HG03139 (cell line): ENCODE measurements at regions not wholly inside any gene's neighbourhood (a gene's known extent, or its start where the extent isn't known, plus 50 kb on each side); places are given as distances from the start of the nearest gene placed in this dataset.
"Not testable (repeated sequence)": the region's sequence is repeated elsewhere in the genome, so short reads cannot be mapped to it uniquely, and the experiment has no call there.

Experiments
- ATAC-seq: cut with Tn5 transposase; IDR thresholded peaks from one replicate; pipeline ENCODE4 v1.9.1; 2021; ENCODE audit not compliant: unreplicated experiment

DNA sequence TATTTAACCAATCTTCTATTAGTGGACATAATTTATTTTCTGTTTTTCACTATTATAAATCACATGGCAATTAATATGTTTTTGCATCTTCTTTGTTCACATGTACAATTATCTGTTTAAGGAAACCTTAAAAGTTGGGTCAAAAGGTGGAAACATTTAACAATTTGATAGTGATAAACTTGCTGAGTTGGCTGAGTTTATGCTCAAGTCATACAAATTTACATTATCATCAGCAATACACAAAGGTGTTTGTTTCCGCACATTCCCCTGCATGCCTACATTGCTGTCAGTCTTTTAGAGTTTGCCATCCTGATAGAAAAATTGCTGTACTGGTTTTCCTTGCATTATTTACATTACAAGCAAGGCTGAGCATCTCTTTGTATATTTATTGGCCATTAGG lies 139.5 kb downstream of the KCNRG start:
- no peak for ATAC-seq

DNA sequence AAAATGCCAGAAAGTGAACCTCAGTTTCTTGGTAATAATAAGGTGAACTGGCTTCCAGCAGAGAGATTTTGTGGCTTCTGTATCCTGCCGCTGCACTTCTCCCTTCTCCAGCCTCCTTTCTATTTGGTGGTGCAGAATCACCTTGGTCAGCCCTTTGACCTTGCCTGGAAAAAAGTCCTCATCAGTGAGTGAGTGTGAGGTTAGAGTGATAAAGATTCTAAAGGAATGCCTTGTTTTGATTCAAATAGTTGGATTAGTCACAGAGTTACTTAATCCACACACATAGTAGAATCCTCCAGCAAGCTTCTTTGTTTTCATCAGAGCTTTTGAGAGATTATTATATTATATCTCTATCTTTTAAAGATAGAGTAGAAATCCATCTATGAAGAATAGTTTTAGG lies 140.9 kb downstream of the KCNRG start:
- no peak for ATAC-seq

DNA sequence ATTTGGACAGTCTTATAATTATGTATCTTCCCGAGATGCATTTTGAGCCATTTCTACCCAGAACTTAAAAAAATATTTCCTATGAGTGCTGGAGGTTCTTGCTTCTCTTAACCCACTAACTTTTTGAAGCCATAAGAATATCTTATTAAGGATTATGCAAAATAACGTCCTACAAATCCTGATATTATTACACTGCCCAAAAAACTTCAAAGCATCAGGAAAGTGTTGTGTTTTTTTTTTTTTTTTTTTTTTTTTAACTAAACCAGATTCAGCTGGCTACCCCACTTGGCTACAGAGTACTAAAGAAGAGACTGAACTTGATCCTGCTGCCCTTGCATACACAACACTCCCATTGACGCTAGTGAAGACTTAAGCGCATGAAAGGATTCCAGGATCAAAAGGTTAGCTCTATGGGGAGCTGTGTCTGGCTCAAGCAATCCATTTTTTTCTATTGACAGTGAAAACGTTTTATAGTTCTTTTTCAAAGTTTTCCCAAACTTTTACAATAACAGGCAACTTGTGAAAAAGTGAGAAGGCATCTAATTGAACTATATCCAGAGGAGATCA lies 141.4 kb downstream of the KCNRG start:
- no peak for ATAC-seq

DNA sequence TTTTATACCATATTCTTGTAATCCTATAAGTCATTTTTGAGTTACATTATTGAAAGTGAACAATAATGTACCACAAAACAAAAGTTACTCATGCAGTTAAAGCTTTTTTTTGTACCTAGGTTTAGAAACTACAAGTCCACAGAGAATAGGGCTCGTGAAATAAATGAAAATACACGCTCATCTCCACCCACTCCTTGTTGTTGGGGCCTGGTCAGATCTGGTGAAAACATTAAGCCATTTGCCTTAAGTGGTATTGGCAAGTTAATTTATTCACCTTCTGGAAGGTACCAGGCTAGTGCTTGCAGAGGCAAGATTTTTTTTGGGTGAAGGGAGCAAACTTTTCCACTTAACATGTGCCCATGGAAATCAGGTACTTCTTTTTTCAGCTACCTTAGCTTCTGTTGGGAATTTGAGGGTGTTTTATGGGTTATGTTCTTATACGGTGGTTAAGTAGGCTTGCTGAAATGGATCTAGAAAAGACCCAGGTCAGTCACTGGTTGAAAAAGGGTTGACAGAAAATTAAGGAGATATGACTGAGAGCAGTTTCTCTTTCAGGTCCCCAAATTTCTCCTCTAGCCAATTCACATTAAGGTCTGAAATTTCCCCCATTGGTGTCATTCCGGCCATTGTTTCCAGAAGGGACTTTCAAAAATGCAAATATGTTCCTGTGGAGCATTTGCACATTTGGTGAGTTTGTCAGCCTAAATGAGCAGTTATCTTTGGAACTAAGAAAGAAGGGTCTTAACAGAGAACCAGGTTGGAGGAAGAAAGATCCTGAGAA lies 143.3 kb downstream of the KCNRG start:
- ATAC-seq, result no peak

DNA sequence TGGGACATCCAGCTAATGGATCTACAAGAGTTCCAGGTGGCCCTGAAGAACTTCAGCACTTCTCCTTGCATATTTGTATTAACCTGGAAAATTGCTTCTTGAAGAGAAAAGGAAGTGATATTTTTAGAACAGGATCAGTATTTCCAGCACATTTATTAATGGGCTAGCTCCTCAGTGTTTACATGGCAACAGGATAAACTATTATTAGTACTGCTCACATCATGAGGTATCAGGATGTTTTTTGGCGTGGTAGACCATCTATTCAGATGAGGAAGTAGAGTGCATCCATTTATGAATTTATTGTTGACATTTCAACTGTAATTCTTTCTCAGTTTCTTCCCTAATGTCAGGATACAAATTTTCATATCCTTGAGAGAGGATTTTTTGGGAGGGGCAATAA lies 144.4 kb downstream of the KCNRG start:
- ATAC-seq, result no peak

DNA sequence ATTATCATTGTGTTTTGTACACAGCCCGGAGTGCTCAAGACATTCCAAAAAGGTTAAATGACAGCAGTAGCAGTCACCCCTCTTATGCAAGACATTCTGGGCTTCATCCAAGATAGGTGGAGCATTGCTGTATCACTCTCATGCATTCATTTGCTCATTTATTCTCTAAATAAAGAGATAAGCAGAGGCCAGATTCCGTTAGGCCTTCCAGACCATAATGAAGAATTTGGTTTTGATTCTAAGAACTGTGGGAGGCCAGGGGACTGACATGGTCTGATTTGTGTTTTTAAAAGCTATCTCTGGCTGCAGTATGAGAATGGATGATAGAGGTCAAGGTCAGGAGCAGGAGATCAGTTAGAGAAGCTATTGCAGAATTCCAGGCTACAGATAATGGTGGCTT lies 145.8 kb downstream of the KCNRG start:
- no peak for ATAC-seq

DNA sequence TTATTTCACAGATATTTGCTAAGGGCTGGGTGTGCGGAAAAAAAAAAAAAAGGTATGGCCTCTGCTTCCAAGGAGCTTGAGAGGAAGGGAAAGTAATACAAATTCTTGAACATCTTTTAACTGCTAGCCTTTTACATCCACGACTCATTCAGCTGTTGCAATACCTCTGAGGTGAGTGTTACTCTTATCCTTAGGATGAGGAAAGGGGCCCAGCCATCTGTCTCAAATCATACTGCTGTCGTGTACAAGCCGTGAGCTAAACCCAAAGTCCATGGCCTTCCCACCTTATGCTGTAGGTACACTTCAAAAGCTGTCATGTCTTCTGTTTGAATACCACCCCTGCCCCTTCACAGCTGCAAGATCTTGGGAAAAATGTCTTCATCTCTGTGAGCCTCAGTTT lies 146.8 kb downstream of the KCNRG start:
- no peak for ATAC-seq

DNA sequence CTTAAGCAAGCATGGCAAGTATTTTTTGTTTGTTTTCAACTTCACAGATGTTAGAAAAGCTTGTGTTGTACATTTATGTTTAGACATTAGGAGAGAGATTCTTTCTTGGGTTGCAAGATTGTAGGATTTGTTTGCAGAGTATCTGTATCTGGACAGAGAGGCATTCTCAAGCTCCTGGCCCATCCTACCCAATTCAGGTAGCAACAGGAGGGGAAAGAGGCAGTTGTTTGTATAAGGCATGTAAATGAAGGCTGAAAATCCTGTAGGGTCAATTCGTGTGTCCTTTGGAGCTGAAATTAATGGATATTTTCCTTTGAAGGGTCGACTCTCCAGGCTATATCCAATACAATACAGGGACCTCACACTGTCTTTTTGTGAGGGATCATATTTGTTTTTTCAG lies 147.3 kb downstream of the KCNRG start:
- ATAC-seq, result no peak

DNA sequence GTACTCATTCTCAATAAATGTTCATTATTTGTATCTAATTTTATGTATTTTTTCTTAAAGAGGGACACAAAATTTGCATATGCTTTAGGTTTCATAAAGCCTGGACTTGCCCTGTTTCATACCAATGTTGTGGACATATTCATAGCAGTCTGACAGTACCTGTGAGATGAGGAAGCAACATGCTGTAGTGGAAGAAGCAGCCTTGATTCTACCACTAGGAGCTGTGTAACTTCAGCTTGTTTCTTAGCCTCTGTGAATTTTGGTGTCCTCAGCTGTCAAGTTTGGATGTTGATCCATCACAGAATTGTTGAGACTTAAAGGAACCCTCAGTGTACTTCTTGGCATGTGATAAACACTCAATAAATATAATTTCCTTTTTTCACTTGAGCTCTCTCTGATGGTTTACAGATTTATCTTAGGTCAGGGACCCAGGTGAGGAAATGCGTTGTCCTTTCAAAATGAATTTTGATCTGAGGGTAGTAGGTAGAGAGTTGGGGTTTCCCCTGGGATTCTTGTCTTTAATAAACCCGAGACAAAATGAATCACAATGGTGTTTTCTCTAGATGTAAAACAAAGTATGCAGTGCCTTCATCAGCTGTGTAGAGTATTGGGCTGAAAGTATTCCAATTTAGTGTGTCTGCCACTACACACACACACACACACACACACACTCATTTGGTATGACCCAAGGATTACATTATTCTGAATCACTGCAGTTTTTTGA lies 152.1 kb downstream of the KCNRG start:
- ATAC-seq, result no peak

DNA sequence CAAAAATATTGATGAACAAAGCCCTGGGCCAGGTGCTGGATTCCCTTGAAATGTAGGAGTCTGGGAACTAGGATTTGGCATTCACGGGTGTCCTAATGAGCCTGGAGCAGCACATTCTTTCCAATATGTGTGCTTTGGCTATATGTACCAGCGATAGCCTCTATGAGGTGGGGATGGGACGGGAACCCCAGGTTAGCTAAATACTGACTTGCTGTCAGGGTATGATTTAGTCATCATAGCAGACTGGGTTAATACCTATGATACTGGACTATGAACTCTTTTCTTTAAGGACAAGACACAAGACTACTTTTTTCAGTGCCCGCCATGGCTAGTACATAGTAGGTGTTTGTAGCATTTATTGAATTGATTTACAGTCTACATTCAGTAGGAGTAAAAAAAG lies 152.7 kb downstream of the KCNRG start:
- no peak for ATAC-seq

DNA sequence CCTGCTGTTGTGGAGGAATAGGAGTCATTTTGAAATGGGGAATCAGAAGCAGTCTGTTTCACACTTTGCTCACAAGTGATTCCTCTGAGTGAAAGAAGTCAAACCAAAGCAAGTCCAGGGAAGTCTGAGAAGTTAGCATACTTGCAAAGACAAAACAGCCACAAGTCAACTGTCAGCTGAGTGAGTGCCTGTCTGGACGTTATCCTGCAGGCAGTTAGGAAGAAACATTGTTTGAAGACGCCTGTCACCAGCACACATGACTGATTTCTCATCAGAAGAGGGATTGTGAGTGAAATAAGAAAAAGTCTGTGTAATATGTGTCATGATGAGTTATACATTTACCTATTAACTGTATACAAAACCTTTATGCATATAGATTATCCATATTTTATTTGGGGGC lies 153.5 kb downstream of the KCNRG start:
- ATAC-seq, result no peak

DNA sequence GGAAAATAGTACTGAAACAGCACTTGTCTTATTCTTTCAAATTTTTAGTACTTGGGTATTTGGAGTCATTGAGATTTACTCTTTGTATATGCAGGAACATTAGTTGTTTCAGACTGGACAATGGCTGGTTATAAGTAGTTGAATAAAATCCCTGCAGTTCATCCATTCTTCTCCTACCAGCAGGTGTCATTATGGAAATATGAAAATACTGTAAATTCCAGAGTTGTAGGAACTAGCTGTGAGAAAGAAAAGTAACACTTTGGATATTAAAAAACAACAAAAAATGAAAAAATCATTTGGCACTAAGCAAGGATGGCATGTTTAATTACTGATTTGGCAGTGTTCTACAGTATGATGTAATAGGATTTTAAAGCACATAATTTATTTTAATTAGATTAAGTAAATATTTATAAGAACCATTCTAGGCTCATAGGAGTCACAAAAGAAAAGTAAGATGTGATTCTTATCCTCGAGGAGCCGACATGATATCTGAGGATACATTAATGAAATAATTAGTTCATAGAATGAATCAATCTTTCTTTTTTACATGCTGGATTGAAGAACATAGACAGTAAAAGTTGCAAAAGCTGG lies 155.3 kb downstream of the KCNRG start:
- ATAC-seq, result no peak

DNA sequence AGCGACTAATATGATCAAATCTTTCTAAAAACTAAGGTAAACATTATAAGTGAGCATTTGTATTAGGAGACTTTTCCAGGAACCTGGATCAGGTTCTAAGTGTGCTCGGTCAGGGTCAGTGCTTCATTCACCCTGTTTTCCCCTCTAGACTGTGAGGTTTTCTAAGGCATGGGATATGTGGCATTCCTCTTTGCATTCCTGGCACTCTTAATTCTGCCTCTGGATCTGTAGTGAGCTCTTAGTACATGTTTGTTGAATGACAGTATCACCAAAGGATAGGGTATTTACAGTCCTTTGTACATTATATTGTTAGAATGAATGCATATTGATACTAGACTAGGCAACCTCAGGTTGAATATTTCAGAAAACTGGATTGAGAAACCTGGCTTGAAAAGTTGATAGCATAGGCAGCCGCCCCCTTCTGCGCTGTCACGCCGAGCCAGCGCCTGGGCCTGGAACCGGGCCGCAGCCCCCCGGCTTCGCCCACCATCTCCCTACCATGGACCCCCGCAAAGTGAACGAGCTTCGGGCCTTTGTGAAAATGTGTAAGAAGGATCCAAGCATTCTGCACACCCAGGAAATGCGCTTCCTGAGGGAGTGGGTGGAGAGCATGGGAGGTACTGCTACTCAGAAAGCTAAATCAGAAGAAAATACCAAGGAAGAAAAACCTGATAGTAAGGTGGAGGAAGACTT lies 156.5 kb downstream of the KCNRG start:
- ATAC-seq, result no peak

DNA sequence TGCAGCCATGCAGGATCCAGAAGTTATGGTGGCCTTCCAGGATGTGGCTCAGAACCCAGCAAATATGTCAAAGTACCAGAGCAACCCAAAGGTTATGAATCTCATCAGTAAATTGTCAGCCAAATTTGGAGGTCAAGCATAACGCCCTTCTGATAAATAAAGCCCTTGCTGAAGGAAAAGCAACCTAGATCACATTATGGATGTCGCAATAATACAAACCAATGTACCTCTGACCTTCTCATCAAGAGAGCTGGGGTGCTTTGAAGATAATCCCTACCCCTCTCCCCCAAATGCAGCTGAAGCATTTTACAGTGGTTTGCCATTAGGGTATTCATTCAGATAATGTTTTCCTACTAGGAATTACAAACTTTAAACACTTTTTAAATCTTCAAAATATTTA lies 157.8 kb downstream of the KCNRG start:
- ATAC-seq, result not testable (repeated sequence)

DNA sequence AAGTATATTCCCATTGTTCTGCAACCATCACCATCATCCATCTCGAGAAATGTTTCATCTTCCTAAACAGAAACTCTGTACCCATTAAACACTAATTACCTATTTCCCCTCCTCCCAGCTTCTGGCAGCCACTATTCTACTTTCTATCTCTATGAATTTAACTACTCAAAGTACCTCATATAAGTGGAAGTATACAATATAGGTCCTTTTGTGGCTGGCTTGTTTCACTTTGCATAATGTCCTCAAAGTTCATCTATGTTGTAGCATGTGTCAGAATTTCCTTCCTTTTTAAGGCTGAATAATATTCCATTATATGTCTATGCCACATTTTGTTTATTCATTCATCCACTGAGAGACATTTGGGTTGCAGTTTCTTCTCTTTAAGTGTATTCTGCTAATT lies 159.4 kb downstream of the KCNRG start:
- ATAC-seq, result no peak

DNA sequence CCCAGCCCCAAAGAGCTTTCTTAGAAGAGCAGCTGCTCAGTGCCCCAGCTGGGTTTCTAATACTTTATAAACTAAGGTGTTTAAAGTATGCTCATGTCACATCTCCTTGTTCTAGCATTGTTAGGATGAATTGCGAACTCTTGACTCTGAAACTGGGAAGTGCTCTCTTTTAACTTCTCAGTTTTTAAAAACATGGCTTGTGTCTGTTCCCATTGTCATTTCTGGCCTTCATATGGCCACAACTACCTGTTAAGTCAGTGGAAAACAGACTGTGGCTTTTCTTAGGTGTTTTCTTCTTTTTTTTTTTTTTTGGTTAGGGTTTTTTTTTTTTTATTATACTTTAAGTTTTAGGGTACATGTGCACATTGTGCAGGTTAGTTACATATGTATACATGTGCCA lies 164.7 kb downstream of the KCNRG start:
- ATAC-seq, result no peak

DNA sequence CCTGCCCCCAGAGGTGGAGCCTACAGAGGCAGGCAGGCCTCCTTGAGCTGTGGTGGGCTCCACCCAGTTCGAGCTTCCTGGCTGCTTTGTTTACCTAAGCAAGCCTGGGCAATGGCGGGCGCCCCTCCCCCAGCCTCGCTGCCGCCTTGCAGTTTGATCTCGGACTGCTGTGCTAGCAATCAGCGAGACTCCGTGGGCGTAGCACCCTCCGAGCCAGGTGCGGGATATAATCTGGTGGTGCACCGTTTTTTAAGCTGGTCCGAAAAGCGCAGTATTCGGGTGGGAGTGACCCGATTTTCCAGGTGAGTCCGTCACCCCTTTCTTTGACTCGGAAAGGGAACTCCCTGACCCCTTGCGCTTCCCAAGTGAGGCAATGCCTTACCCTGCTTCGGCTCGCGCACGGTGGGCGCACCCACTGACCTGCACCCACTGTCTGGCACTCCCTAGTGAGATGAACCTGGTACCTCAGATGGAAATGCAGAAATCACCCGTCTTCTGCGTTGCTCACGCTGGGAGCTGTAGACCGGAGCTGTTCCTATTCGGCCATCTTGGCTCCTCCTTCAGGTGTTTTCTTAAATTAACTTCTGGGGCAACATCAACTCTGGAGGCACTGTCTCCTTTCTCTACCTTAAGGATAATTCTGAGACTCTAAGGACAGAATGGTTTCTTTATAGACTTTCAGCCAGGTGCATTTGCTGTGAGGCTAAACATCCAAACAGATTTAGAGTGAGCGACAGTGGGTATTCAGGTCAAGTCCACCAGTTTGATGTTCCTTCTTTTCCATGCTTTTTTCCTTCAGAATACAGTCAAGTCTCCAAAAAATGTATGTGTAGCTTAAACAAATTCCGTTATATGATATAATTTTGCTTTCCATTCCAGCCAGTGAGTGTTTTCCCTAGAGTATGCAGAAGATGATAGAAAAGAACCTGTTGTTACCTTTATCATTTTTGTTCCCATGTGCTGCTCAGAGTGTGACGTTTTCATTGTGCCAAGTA lies 170.8 kb downstream of the KCNRG start:
- ATAC-seq, result not testable (repeated sequence)

DNA sequence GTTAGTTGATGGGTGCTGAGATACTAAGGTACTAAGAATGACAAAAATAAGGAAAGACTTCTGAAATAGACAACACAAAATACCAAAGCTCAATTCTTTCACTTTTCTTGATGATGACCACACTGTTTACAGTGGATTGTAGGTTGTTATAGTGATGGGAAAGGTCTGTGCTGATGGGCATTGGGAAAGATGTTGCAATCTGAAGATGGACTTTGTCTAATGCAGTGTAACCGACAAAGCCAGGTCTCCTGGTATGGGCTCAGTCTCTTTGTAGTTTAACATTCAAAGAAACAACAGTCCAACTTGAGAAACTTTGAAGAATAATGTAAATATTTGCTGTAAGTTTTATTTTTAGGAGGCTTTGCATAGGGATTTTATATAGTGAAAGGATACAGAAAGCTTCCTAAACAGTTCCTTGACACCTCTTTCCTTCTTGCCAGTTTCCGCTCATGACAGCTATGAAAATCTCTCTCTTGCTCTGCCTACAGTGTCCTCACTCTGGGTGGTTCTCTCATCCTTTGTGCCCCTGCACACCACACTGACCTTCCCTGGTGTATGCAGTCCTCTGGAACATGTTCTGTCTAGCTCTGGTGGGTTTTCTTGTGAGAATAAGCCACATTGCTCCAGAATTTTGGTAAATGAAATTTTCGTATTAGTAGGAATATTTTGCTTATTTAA lies 172.2 kb downstream of the KCNRG start:
- no peak for ATAC-seq

DNA sequence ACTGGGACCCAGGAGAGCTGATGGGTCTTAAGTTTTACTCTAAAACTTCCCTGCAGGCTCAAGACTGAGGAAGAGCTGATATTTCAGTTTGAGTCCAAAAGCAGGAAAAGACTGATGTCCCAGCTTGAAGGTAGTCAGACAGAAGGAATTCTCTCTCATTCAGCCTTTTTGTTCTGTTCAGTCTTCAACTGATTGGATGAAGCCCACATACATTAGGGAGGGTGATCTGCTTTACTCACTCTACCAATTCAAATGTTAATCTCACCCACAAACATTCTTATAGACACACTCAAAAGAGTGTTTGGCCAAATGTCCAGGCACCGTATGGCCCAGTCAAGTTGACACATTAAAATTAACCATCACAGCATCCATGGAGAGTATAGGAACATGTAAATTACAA lies 173.5 kb downstream of the KCNRG start:
- no peak for ATAC-seq

DNA sequence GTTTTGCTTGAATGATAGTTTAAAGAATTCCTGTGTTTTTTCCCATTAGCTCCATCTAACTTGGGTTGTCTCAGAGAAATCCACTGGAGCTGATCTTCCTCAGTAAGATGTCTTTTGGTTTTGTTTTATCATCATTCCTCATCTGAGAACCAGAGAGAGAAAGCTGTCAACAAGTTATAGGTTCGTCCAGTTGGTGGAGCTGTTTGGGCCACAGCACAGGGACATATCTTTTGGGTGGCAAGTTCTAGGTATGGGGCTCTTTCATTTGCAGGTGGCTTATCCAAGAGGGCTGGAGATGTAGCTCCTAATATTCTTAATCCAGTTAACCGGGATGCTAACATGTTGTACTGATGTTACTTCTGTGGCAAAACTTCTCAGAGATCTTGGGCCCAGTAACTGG lies 174.2 kb downstream of the KCNRG start:
- ATAC-seq, result no peak
